Activated CD4-positive, alpha-beta T cell treated with anti-CD3 and anti-CD28 coated beads, Interleukin-2, amount 50 U/mL, for 24 hours (primary cell): ENCODE measurements at regions not wholly inside any gene's neighbourhood (a gene's known extent, or its start where the extent isn't known, plus 50 kb on each side); places are given as distances from the start of the nearest gene placed in this dataset.

ENCODE experiments used
- DNase-seq, 2 donors: peaks; one replicate each; pipeline ENCODE4 v3.0.0-alpha.2; 2020; ENCODE audit warnings: low read depth in 1 of 2, low spot score in 1 of 2

DNA sequence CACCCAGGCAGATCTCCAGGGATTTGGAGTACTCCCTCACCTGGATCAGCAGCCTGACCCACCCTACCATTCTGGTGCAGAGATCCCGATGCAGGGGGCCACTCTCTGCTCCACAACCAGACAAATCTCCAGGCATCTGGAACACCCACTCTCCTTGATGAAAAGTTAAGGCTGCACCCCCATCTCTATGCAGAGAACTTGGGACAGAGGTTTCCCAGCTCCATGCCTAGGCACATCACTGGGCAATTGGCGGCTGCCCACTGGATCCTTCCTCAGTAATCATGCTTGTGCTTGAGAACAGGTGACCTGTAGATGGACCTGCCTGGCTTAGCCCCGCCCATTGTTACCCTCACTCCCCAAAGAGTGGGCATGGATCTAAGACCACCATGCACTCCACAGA lies 624.9 kb downstream of the CBLN2 start:
- no peak for DNase-seq

DNA sequence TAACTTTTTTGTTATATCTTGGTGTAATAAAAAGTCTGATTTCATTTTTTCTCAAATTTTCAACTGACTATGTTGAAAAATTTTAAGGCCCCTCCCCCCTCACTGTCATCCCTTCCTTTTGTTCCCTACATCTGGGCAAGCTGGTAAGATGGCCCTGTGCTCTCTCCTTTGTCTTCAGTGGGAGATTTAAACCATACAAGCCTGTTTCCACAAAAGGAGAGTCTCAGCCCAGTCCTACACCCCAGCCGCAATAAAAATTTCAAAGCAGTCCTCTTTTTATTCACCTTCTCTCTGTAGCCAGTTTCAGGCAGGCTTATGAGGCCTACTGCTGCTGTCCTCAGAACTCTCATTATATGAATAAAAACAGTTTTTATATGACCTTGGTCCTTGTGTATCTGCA lies 630.5 kb downstream of the CBLN2 start:
- DNase-seq, result no peak

DNA sequence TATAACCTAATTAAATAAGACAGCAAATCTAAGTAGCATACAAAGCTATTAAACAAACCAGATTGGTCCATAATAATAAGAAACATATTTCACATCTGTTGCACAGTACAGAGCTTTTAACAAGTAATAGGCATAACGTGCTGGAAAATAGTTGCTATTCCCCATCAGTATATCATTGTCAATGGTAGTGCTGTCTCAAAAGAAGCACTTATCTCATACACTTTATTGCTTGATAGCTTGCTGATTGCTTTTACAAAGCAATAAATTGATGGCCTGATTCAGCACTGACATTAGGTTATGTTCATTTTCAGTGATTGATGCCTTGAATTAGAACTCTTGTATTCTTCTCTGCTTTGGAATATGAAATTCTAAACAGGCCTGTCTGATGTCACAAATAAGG lies 641.7 kb downstream of the CBLN2 start:
- no peak for DNase-seq

DNA sequence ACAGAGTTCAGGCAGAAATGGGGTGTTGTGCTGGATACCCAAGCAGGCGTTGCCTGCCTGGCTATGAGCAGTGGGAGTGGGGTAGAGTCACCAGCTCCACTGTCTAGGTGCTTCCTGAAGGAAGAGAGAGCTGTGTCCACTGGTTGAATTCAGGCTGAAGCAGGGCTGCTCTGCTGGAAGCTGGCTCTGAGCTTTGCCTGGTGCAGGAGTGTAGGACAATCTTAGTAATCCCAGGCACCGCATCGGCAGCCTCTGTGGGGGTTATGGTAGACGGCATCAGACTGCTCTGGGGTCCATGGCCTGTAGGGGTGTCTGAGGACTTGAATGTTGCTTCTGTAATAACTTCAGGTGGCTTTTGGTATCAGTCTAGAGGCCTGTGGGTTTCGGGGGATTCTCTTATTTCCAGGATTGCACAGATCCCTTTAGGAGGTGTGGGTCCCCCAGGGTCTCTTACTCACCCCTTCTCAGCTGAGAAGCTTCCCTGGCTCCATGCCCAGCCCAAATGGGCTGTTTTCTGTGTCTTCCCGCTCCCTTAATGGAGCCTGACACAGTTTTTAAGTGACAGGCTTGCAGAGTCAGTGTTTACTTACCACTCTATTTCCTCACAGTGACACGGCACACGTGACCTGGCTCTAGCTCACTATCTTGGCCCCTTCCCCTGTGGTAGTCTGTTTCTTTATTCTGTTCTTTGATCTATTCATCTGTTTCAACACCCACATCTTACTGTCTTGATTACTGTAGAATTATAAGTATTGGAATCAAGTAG lies 644.3 kb downstream of the CBLN2 start:
- no peak for DNase-seq

DNA sequence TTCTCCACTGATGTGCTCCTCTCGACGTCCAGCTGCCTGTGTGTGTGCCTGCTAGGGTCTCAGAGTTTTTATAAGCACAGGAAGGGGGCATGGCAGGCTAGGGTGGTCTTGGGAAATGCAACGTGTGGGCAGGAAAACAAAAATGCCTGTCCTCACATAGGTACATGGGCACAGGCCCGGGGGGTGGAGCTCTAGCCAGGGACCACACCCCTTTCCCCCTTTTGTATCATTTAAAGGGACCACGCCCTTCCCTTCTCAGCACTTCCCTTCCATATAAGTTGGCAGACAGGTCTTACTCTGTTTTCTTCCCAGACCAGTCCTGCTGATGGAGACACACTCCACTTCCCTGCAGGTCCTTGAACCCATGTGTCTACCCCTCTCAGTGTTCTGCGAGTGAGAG lies 645.0 kb downstream of the CBLN2 start:
- no peak for DNase-seq

DNA sequence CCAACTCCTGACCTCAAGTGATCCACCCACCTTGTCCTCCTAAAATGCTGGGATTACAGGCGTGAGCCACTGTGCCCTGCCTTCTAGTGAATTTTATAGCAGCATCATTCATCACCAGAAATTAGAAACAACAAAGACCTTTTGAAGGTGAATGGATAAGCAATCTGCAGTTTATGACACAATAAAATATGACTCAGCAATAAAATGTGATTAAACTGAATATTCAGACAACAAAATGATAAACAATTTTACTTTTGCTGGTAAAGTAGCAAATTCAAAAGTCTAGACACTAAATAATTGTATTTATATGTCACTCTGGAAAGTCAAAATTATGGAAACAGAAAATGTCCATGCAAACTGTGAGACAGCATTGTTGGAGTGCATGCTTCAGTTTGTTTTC lies 656.6 kb downstream of the CBLN2 start:
- no peak for DNase-seq

DNA sequence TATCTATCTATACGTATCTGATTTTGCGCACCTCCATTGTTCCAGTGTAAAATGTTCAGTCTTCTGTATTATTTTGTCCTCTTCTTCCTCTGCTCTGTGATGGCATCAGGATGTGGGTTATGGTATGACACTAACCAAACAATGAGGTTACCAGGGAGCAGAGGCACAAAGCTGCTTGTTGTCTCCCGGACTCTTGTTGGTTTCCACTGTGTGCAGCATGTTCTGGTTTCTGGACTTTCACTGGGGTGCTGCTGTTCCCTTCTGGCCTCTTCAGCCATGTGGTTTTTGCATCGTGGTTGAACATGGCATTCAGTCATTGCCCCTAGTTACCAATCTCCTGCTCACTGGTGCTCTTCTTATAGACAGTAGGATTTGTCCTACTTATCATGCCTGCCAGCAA lies 665.9 kb downstream of the CBLN2 start:
- no peak for DNase-seq

DNA sequence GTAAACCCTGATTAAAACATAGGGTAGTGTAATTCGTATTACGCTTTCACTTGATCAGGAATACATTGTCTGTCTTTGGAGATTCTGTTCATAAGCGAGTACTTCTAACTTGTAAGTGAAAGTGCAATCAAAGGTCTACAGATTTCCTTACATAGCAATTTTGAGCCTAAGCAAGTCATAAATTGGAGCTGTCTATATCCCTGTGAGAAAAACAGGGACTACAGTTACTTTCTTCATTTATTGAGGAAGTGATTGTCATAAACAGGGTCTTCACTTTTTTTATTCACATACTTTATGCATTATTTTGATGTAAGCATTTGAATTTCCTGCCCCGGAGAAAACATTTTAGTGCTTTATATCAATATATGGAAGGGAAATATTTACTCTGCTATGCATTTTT lies 670.4 kb downstream of the CBLN2 start:
- no peak for DNase-seq

DNA sequence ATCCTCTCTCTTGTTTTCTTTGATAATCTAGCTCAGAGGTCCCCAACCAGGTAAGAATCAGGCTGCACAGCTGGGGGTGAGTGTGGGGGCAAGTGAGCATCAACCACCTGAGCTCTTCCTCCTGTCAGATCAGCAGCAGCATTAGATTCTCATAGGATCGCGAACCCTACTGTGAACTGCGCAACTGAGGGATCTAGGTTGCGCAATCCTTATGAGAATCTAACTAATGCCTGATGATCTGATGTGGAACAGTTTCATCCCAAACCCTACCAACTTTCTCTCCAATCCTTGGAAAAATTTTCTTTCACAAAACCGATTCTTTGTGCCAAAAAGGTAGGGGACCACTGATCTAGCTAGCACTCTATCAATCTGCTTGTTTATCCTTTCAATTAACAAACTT lies 678.3 kb downstream of the CBLN2 start:
- no peak for DNase-seq

DNA sequence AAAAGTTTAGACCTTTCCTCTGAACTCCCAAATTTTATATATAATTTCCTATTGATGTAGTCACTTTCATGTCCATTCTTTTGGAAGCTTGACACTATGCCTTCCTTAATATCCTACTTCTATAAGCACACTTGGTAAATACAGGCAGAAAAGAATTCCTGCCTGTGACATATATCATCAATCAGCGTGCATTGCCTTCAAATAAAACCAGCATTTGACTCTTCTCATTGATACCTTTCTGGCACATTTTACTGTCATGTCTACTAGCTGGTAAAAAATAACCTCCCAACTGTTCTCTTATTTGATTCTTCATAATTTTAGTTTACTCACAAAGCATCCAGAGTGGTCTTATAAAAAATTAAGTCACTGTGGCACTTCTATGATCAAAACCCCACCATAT lies 693.5 kb downstream of the CBLN2 start:
- no peak for DNase-seq

DNA sequence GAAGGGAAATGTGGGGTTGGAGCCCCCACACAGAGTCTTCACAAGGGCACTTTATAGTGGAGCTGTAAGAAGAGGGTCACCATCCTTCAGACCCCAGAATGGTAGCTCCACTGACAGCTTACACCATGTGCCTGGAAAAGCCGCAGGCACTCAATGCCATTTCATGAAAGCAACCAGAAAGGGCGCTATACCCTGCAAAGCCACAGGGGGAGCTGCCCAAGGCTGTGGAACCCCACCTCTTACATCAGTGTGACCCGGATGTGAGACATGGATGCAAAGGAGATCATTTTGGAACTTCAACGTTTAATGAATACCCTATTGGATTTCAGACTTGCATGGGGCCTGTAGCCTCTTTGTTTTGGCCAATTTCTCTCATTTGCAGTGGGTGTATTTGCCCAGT lies 694.7 kb downstream of the CBLN2 start:
- no peak for DNase-seq

DNA sequence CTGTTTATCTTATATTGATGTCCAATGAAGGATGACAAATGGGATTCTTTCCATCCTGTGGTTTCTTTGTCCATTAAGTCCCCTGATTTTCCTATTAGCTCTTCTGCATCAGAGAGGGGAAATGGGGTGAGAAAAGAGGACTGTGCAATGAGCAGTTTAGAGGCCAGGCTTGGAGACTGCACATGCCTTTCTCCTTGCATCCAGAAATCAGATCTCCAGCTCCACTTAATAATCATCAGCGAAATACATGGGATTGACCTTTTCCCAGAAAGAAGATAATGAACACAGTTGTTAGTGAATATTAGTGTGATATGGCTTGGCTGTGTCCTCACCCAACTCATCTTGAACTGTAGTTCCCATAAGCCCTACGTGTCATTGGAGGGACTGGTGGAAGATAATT lies 697.4 kb downstream of the CBLN2 start:
- DNase-seq, result no peak

DNA sequence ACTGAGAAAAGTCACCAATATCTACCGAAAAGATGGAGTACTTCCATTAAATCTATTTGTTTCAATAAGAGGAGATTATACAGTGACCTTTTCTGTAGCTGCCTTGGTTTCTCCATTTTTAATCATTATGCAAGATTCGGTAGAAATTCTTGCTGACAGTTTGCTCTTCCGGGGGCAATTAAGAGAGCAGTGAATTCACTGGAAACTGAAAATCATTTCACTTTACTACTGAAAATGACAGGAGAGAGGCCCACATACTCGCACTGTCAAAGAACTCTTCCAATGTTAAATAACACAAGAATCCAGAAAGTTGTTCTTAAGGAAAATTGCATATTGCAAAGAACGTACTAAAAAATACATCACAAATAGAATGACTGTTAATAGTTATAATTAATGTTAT lies 699.3 kb downstream of the CBLN2 start:
- no peak for DNase-seq

DNA sequence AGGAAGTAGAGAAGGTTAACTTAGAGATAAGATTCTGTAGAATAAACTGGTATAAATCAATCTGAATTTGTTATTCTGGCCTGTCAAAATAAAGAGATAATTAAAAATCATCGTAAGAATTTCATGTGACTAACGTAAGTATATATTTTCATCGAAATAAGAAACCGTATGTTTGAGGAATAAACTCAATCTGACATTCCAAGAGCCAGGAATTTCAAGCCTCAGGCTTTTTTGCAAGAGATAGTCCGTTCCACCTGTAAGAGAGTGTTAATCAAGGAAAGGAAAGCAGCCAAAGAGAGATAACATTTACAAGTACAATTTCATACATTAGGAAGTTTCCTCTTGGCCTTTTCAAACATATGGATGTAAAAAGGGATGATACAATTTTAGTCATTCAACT lies 701.5 kb downstream of the CBLN2 start:
- no peak for DNase-seq

DNA sequence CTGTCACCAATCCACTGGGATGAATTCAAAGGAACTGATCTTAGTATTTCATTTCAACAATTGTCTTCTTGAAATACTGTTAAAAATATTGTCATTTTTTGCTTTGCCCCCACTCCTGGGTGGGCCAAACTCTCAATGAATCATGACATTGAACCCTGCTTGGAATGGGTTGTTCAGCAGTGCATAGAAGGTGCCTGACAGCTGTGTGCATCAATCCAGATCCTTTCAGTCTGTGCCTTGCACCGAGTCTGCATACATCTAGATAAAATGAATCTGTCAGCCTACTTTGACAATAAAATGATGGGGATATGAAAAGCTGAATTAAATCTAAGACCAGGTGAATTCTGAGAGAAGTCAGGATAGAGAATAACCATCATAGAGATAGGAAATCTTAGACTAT lies 706.6 kb downstream of the CBLN2 start:
- DNase-seq, result no peak

DNA sequence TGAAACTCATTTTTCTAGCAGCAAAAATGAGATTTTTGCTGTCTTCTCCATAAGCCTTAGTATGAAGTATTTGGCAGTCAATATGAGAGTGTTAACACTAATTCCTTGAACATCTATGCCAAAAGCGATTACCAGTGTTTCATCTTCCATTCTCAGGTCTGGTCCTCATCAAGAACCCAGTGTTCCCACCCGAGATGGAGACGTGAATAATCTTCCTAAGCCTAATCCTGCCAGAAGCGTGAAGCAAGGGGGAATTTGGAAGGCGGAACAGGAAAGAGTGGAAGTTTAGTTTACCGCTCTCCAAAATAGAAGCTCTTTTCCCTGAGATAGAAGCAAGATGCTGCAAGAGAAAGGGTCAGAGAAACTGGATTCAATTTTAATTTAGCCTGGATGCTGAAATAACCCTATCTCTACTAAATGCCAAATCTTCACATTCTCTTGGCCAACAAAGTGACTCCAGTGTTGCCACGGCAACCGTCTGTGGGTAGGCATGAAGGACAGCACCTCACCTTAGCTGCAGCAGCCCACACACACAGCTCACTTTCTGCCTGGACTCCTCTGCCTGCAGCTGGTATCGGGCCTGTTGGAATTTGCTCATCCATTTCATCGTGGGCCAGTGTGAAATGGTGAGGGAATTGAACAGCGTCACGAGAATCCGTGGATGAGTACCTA lies 711.1 kb downstream of the CBLN2 start:
- no peak for DNase-seq

DNA sequence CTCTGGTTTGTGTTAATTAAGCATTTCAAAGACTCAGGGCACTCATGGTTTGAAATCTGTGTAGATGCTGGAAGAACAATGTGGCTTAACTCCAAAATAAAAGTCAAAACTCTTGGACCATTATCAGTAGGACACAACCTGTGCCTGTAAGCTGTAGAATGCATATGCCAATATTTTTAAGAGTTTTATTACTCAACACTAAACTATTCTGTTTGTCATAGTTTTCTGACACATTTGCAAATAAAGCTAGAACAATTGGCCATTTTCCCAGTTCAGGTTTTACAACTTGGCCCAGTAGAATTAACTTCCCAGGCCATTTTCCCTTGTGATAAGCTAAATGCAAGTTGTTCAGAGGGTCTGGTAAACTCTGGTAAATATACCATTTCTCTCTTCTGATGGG lies 713.1 kb downstream of the CBLN2 start:
- DNase-seq, result no peak

DNA sequence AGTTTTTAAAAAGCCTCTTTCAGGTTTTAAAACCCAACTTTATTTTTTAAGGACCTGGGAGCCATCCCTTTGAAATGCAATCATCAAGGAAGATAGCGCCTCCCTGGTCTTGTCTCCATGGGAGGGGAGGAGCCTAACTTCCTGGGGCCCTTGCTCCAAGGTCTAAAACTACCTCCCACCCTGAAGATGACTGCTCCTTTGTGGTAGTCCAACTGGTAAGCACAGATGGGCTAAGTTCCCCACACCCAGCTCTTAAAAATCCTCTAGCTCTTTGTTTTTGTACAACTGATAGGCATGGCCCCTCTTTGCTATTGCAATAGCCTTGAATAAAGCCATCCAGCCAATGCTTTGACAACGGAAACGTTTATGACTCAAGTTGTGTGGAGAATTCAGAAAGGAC lies 716.8 kb downstream of the CBLN2 start:
- no peak for DNase-seq

DNA sequence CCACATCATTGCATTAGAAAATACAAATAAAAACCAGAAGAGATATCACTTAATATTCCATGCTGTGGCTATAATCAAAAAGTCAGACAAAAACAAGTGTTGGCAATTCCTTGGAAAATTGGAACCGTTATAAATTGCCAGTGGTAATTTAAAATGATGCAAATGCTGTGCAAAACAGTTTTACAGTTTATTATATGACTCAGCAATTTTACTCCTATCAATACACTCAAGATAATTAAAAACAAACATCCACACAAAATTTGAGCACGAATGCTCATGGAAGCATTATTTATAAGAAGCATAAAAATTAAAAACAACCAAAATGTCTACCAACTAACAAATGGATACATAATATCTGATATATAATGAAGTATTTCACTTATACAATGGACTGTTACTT lies 728.8 kb downstream of the CBLN2 start:
- DNase-seq, result no peak

DNA sequence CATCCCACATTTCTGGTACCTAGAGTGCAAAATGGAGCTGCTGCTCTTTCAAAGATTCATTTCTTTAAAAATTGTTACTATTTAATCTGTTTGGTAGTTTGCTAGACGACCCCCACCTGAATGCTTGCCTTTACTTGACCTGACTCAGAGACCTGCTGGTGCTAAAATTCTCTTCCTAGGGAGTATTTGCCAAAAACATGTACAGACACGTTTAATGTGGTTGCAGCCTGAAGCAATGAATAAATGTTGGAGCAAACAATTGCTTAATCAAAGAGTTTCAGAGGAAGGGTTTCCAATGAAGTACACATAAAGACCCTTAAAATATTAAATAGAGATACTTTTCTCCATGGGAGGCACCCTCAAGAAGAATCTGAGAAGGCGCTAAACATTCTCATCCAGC lies 734.4 kb downstream of the CBLN2 start:
- DNase-seq, result no peak

DNA sequence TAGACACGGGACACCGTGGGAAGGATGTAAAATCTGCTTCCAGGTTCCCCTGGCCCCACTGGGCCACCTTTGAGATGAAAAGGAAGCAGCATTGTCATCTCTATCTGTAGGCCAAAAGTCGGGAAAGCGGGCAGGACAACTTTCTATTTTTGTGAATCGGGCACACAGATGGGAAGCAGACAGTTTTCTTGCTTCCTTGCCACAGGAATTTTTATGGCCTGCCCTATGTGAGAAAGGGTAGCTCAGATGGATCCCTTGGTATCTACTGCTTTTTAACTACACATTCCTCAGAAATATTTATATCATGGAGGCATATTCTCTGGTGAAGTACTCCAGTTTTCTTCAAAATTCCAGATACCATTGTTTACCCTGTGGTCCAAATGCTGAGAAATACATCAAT lies 735.5 kb downstream of the CBLN2 start:
- DNase-seq, result no peak

DNA sequence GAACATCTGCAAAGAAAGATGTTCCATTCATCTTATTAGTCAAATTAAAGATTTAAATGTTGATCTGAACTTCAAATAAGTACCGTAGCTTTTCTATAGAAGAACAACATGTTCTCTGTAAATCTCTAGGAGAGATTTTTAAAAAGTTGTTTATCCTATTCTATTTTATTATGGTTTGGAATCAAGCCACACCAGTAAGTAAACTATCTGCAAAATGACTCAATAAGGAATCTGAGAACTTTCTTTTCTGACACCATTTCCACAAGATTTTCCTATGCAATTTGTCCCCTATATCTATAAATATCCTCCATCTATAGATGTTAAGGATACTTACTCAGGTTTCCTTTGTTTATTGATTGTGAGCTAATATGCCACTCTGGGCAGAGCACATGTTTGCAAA lies 736.6 kb downstream of the CBLN2 start:
- no peak for DNase-seq

DNA sequence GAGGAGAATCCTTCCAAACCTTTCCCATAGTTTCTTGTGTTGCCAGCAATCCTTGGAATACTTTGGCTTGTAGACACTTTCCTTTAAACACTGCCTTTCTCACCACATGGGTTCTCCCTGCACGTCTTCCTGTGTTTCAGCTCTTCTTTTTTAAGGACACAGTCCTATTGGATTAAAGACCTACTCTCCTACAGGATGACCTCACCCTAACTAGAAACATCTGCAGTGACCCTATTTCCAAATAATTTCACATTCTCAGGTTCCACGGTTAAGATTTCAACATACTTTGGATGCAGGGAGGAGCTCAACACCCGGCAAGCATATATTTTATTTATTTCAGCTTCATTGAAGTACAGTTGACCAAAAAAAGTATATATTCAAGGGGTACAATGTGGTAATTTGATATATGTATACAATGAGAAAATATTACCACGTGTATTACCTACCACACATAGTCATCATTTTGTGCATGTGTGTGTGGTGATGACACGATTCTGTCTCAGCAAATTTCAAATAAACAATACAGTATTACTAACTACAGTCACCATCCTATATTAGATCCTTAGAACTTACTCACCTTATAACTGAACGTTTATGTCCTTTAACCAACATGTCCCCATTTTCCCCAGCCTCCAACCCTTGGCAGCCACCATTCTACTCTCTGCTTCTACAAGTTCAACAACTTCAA lies 745.0 kb downstream of the CBLN2 start:
- DNase-seq, result no peak
